Adrenal gland (tissue), 5 donors: ENCODE measurements at regions not wholly inside any gene's neighbourhood (a gene's known extent, or its start where the extent isn't known, plus 50 kb on each side); places are given as distances from the start of the nearest gene placed in this dataset.

Source experiments
- CTCF ChIP-seq, 6 experiments: fragments of 450-650 bp in 4 of 6; fragments of 200-600 bp in 2 of 6; sonication (generic) in 1 of 6; IDR thresholded peaks; 1 replicate in 5 of 6; 2 replicates in 1 of 6; pipeline versions ENCODE4 v1.5.1 to v1.8.0; 2016 to 2021; ENCODE audit warnings: antibody characterized with exemption in 6 of 6, mild to moderate bottlenecking in 2 of 6, moderate library complexity in 1 of 6
- POLR2A ChIP-seq, 2 donors: fragments of 450-650 bp; IDR thresholded peaks; one replicate each; pipeline ENCODE4 v1.6.1; 2017; ENCODE audit warnings: antibody characterized with exemption in 2 of 2, mild to moderate bottlenecking in 2 of 2, moderate library complexity in 1 of 2
- donor health status: DM: no; HTN: no; CAD: no.

GRCh38 chr15:73813589-73813988, 59.8 kb upstream of the TBC1D21 start:
- no peak for TF ChIP-seq POLR2A (IDR thresholded peaks at IDR 0.05)
- no peak for TF ChIP-seq CTCF (IDR thresholded peaks at IDR 0.05)
